A673 (cell line): ENCODE measurements at regions not wholly inside any gene's neighbourhood (a gene's known extent, or its start where the extent isn't known, plus 50 kb on each side); places are given as distances from the start of the nearest gene placed in this dataset.
"Not testable (repeated sequence)": the region's sequence is repeated elsewhere in the genome, so short reads cannot be mapped to it uniquely, and the experiment has no call there.

Experiments used
- BruUV-seq: library from RNA; stranded (reverse); fragments of 400-500 nt; replicated peaks from 2 replicates; lab custom pipeline; 2021; lab: Mats Ljungman, UMichigan
- CTCF ChIA-PET: fragments of 300-600 bp; sonication (Branson Sonifier 250); formaldehyde crosslinking; loops from one replicate; lab custom pipeline; 2022; ENCODE audit warnings: antibody characterized with exemption; lab: Charles Lee
- POLR2A ChIA-PET: fragments of 300-600 bp; sonication (Branson Sonifier 250); formaldehyde crosslinking; loops from one replicate; lab custom pipeline; 2022; ENCODE audit warnings: antibody characterized with exemption; ENCODE audit not compliant: low non-redundant PET; lab: Charles Lee
- DNase-seq: peaks from one replicate; pipeline ENCODE4 v3.0.0-alpha.2; 2015; ENCODE audit warnings: low spot score
- H3K27ac ChIP-seq: fragments of 200-600 bp; sonication (generic); 2 replicates; pipeline ENCODE4 v1.5.1; 2016; ENCODE audit warnings: mixed run types, low read depth, mild to moderate bottlenecking, mixed read lengths, antibody characterized with exemption, low read length; ENCODE audit not compliant: poor library complexity, severe bottlenecking
- H3K27me3 ChIP-seq: fragments of 200-600 bp; sonication (generic); replicated peaks from 2 replicates; pipeline ENCODE4 v1.6.1; 2017; ENCODE audit warnings: mixed run types, low read depth, mild to moderate bottlenecking, mixed read lengths, antibody characterized with exemption, low read length; ENCODE audit not compliant: insufficient read depth, poor library complexity
- H3K36me3 ChIP-seq: fragments of 200-600 bp; sonication (generic); 2 replicates; pipeline ENCODE4 v1.6.1; 2016; ENCODE audit warnings: mixed run types, mild to moderate bottlenecking, mixed read lengths, antibody characterized with exemption, low read length; ENCODE audit not compliant: insufficient read depth, poor library complexity, severe bottlenecking
- H3K4me1 ChIP-seq: fragments of 200-600 bp; sonication (generic); 2 replicates; pipeline ENCODE4 v1.6.1; 2017; ENCODE audit warnings: mixed run types, mild to moderate bottlenecking, mixed read lengths, antibody characterized with exemption, low read length; ENCODE audit not compliant: insufficient read depth, poor library complexity, severe bottlenecking
- H3K4me3 ChIP-seq: fragments of 200-600 bp; sonication (generic); 2 replicates; pipeline ENCODE4 v1.5.1; 2016; ENCODE audit warnings: low read depth, mixed run types, mild to moderate bottlenecking, mixed read lengths, low read length; ENCODE audit not compliant: poor library complexity, severe bottlenecking
- H3K9me3 ChIP-seq: fragments of 200-600 bp; sonication (generic); 2 replicates; pipeline ENCODE4 v1.6.1; 2016; ENCODE audit warnings: mixed run types, low read depth, mild to moderate bottlenecking, mixed read lengths, antibody characterized with exemption, low read length; ENCODE audit not compliant: poor library complexity, severe bottlenecking
- EZH2 ChIP-seq: fragments of 200-600 bp; sonication (generic); IDR thresholded peaks from 2 replicates; pipeline ENCODE4 v1.6.1; 2017; ENCODE audit warnings: borderline replicate concordance, low read depth, mild to moderate bottlenecking, mixed read lengths, antibody characterized with exemption, low read length; ENCODE audit not compliant: poor library complexity, severe bottlenecking
- intact Hi-C: fragments of 100-400 bp; cut with micrococcal nuclease; formaldehyde crosslinking; loops from one replicate; pipeline ENCODE4 v1.10.0; 2022; ENCODE audit not compliant: unreplicated experiment
- TF ChIP-seq, protein P1 (sequence below): fragments of 300-800, 200-600 bp; sonication (generic); conservative IDR thresholded peaks from 2 replicates; pipeline ENCODE4 v1.5.1; 2017; ENCODE audit warnings: low read depth, mild to moderate bottlenecking, antibody characterized with exemption, low read length, moderate library complexity, mixed read lengths

DNA sequence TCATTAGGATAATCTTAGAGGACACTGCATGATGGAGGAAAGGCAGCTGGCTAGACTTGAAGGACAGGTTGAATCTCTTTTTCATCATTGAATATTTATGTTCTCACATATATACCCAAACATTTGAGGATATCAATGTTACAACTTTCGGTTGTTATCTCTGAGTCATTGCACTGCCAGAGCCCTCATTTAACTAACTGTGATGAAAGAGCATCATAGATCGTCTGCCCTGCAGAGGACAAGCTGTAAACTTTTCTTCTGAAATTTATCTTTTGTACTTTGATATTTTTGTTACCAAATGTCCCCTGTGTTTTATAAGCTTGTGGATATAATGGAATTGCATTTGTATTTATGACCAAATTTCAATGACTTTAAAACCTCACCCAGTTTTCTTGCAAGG lies 298.7 kb downstream of the PHF14 start:
- Histone ChIP-seq H3K4me3 (no peak overlapping the region), H3K27me3 (no peaks in the 10 kb centered on the region), H3K27ac (no peak overlapping the region), H3K9me3 (no peaks in the 10 kb centered on the region), H3K4me1 (no peaks in the 10 kb centered on the region), H3K36me3 (no peaks in the 10 kb centered on the region)
- DNase-seq, result no peak
- no TSS peak for BruUV-seq
- intact Hi-C loops, result no loop called here
- POLR2A ChIA-PET, result no interaction called here
- TF ChIP-seq EZH2, result no peak
- TF ChIP-seq, protein P1, sequence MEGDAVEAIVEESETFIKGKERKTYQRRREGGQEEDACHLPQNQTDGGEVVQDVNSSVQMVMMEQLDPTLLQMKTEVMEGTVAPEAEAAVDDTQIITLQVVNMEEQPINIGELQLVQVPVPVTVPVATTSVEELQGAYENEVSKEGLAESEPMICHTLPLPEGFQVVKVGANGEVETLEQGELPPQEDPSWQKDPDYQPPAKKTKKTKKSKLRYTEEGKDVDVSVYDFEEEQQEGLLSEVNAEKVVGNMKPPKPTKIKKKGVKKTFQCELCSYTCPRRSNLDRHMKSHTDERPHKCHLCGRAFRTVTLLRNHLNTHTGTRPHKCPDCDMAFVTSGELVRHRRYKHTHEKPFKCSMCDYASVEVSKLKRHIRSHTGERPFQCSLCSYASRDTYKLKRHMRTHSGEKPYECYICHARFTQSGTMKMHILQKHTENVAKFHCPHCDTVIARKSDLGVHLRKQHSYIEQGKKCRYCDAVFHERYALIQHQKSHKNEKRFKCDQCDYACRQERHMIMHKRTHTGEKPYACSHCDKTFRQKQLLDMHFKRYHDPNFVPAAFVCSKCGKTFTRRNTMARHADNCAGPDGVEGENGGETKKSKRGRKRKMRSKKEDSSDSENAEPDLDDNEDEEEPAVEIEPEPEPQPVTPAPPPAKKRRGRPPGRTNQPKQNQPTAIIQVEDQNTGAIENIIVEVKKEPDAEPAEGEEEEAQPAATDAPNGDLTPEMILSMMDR, result no peak
- CTCF ChIA-PET, result no interaction called here

DNA sequence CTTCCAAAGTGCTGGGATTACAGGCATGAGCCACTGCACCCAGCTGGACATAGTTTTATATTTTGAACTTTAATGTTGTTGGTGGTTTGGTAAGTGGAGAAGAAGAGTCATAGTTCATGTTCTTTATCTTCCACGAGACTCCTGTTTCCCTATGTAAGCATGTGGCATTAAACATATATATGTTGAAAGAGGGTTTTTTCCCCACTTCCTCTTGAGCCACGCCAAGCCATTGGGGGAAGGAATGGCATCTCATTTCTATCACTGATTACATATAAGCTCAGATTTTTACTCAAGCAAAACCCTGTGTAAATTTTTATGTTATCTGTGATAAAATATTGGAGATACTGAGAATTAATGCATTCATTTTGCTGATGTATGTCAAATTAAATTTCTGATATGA lies 300.4 kb downstream of the PHF14 start:
- Histone ChIP-seq H3K4me1 (no peaks in the 10 kb centered on the region), H3K36me3 (no peaks in the 10 kb centered on the region), H3K9me3 (no peaks in the 10 kb centered on the region), H3K27me3 (no peaks in the 10 kb centered on the region), H3K27ac (no peak overlapping the region), H3K4me3 (no peak overlapping the region)
- TF ChIP-seq, protein P1, result no peak
- no peak for TF ChIP-seq EZH2
- ChIA-PET POLR2A (no interaction called here), CTCF (no interaction called here)
- BruUV-seq, result no TSS peak
- DNase-seq, result no peak
- intact Hi-C loops, result no loop called here

DNA sequence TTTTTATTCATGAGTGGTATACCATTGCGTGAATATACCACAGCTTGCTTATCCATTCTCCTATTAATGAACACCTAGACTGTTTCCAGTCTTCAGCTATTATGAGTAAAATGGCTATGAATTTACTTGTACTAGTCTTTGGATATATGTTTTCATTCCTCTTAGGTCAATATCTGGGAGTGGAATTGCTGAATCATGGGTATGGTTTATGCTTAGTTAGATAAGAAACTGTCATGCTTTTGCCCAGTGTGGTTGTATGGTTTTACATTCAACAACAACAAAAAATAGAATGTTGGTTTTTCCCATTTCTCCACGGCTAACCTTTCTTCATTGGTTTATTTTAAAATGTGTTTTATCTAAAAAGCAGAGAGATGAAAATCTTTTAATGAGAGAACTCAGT lies 308.3 kb downstream of the PHF14 start:
- BruUV-seq, result no TSS peak
- DNase-seq, result no peak
- Histone ChIP-seq H3K4me3 (no peak overlapping the region), H3K36me3 (no peaks in the 10 kb centered on the region), H3K27ac (no peak overlapping the region), H3K4me1 (no peaks in the 10 kb centered on the region), H3K9me3 (no peaks in the 10 kb centered on the region), H3K27me3 (no peaks in the 10 kb centered on the region)
- intact Hi-C loops, result no loop called here
- POLR2A ChIA-PET, result no interaction called here
- TF ChIP-seq, protein P1, result no peak
- TF ChIP-seq EZH2, result no peak
- CTCF ChIA-PET, result no interaction called here

DNA sequence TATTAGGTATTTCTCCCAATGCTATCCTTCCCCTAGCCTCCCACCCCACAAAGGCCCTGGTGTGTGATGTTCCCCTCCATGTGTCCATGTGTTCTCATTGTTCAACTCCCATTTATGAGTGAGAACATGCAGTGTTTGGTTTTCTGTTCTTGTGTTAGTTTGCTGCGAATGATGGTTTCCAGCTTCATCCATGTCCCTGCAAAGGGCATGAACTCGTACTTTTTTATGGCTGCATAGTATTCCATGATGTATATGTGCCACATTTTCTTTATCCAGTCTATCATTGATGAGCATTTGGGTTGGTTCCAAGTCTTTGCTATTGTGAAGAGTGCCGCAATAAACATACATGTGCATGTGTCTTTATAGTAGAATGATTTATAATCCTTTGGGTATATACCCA lies 309.9 kb downstream of the PHF14 start:
- H3K27ac ChIP-seq, BruUV-seq: not testable (repeated sequence)

More for the DNA sequence above, 309.9 kb downstream of the PHF14 start:
- CTCF ChIA-PET, H3K4me3 ChIP-seq, intact Hi-C loops, POLR2A ChIA-PET, H3K36me3 ChIP-seq, DNase-seq, H3K9me3 ChIP-seq, H3K4me1 ChIP-seq, H3K27me3 ChIP-seq: not testable (repeated sequence)
